ENCODE measurements at regions not wholly inside any gene's neighbourhood (a gene's known extent, or its start where the extent isn't known, plus 50 kb on each side); places are given as distances from the start of the nearest gene placed in this dataset.

DNA sequence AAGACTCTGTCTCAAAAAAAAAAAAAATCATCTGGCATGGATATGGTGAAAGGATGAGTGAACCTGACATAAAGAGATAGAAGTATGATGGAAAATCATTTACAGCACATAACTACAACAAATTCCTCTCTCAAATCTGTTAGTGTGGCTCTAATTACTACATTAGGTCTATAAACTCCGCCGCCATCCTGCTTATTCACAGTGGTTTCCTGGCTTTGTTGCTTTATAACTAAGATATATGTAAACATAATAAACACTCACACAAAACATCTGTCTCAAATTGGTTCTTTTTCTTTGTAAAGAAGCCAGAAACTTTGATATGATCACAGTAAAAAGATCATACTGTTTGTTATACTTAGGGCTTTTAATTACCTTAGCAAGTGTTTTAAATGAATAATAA, 412.6 kb upstream of the FAM98A start (continued):
- TF ChIP-seq ATF3 (IDR thresholded peaks at IDR 0.05; ENCODE audit: insufficient read depth, low read depth, low read length): no peak

All from H1 (cell line).